C1 segment of cervical spinal cord (tissue), 14 donors: ENCODE measurements at regions not wholly inside any gene's neighbourhood (a gene's known extent, or its start where the extent isn't known, plus 50 kb on each side); places are given as distances from the start of the nearest gene placed in this dataset.
"Not testable (repeated sequence)": the region's sequence is repeated elsewhere in the genome, so short reads cannot be mapped to it uniquely, and the experiment has no call there.

ENCODE experiments used
- DNase-seq, 14 donors: peaks; one replicate each; lab custom pipeline; 2025; lab: John Stamatoyannopoulos, UW

GRCh38 chr13:90049989-90050671 lies 1297.4 kb upstream of the MIR17HG start:
- no peak for DNase-seq

- DNase-seq = no peak
Observed at GRCh38 chr13:90055121-90055520, 1292.4 kb upstream of the MIR17HG start.

- no peak for DNase-seq
Observed at GRCh38 chr13:90055760-90056159, 1291.7 kb upstream of the MIR17HG start.

GRCh38 chr13:90064226-90064625 lies 1283.3 kb upstream of the MIR17HG start:
- DNase-seq = not testable (repeated sequence)

- DNase-seq = no peak
Observed at GRCh38 chr13:90068658-90069057, 1278.8 kb upstream of the MIR17HG start.

GRCh38 chr13:90070362-90070761 lies 1277.1 kb upstream of the MIR17HG start:
- no peak for DNase-seq

- DNase-seq = no peak
Observed at GRCh38 chr13:90070837-90071525, 1276.5 kb upstream of the MIR17HG start.

- no peak for DNase-seq
Observed at GRCh38 chr13:90084684-90085290, 1262.7 kb upstream of the MIR17HG start.

GRCh38 chr13:90089051-90089450 lies 1258.4 kb upstream of the MIR17HG start:
- no peak for DNase-seq

DNA sequence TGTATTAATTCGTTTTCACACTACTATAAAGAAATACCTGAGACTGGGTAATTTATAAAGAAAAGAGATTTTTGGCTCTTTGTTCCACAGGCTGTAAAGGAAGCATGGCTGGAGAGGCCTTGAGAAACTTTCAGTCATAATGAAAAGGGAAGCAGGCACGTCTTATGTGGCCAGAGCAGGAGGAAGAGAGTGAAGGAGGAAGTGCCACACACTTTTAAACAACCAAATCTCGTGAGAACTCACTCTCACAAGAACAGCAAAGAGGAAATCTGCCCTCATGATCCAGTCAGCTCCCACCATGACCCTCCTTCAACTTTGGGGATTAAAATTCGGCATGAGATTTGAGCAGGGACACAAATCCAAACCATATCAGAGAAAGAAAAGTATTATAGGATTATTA lies 1255.9 kb upstream of the MIR17HG start:
- DNase-seq = no peak

DNA sequence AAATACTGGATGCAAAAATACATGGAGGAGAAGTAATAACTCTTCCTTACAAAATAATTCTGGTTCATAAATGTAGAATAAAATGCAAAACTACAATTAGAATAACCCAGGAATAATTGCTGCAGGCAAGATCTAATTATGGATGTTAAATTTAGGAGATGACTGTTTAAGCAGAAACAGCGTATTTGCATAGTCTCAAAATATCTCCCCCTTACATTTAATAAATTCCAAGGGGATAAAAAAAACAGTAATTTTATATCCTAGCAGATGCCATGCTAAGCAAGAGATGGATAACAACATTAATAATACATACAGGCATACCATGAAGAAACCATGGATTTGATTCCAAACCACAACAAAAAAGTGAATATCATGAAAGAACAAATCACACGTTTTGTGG lies 1253.1 kb upstream of the MIR17HG start:
- DNase-seq = no peak

DNA sequence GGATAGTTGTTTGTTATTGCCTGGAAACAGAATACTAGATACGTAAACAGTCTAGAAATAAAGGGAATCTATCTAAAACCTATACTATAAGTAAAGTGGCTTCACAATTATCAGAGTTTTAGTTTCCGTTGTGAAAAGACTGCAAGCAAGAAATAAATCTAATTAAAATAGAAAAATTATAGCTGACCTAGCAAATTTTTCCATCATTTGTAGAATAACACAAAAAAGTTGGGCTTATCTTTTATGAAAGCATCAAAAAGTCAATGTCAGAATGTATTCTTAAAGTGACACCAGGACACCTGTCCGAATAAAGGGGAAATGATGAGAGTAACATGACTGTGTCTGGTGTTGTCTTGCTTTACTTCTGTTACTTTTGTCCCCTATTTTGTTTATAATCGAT lies 1248.9 kb upstream of the MIR17HG start:
- no peak for DNase-seq

GRCh38 chr13:90099847-90100246 lies 1247.6 kb upstream of the MIR17HG start:
- no peak for DNase-seq

GRCh38 chr13:90103099-90103784 lies 1244.2 kb upstream of the MIR17HG start:
- no peak for DNase-seq

DNA sequence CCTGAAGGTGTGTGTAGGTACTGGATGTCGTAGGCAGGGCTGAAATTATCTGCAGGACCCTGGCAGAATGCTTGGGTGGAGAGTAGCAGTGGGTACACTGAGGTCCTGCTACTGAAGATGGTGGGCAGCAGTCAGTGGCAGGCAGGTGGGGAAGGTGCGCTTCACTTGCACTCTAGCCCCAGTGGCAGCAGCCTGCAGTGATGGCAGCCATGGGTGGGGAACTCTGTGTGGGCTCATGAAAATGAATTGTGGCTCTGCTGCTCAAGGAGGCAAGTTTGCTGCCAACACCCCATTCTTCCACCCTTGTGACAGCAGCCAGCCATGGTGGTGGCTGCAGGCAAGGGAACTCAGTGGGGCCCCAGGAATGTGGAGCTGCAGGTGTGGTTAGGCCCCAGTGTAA lies 1242.7 kb upstream of the MIR17HG start:
- no peak for DNase-seq

DNA sequence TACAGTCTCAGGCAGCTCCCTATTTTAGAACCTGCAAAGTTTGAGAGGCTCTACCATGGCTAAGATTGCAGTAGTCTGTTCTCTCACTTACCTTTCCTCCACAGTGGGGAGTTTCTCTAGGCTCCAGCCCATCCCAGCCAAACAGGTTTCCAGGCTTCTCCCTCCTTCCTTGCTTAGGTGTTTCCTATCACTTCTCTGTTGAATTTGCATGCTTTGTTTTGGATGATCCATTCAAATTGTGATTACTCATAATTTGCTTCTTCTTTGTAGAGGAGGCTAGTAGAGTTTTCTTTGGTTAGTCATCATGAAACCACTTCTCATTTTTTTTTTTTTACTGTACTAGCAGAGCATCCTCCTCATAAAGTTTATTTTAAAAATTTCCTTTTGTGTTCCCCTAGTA lies 1242.2 kb upstream of the MIR17HG start:
- no peak for DNase-seq

- DNase-seq = no peak
Observed at GRCh38 chr13:90105849-90106496, 1241.5 kb upstream of the MIR17HG start.

- DNase-seq = no peak
Observed at GRCh38 chr13:90107661-90108060, 1239.8 kb upstream of the MIR17HG start.

GRCh38 chr13:90108547-90108946 lies 1238.9 kb upstream of the MIR17HG start:
- DNase-seq = no peak

GRCh38 chr13:90116121-90116520 lies 1231.4 kb upstream of the MIR17HG start:
- no peak for DNase-seq

GRCh38 chr13:90118467-90119071 lies 1228.9 kb upstream of the MIR17HG start:
- no peak for DNase-seq
